GM21723 (cell line): ENCODE measurements at regions not wholly inside any gene's neighbourhood (a gene's known extent, or its start where the extent isn't known, plus 50 kb on each side); places are given as distances from the start of the nearest gene placed in this dataset.

Experiments used
- ATAC-seq: cut with Tn5 transposase; IDR thresholded peaks from one replicate; pipeline ENCODE4 v1.9.1; 2021; ENCODE audit warnings: mild to moderate bottlenecking, moderate library complexity; ENCODE audit not compliant: unreplicated experiment

GRCh38 chr17:77746393-77746792, 212.1 kb upstream of the TNRC6C start:
- ATAC-seq, result no peak

- ATAC-seq, result no peak
Measured at GRCh38 chr17:77746896-77747554, 211.5 kb upstream of the TNRC6C start.

- no peak for ATAC-seq
Measured at GRCh38 chr17:77748436-77748835, 210.1 kb upstream of the TNRC6C start.

GRCh38 chr17:77749321-77749751, 209.2 kb upstream of the TNRC6C start:
- no peak for ATAC-seq

- ATAC-seq, result no peak
Measured at GRCh38 chr17:77749989-77750388, 208.5 kb upstream of the TNRC6C start.

- ATAC-seq, result no peak
Measured at GRCh38 chr17:77750427-77751043, 208.0 kb upstream of the TNRC6C start.

- no peak for ATAC-seq
Measured at GRCh38 chr17:77753246-77753645, 205.3 kb upstream of the TNRC6C start.

- ATAC-seq, result no peak
Measured at GRCh38 chr17:77753691-77754245, 204.7 kb upstream of the TNRC6C start.

- ATAC-seq, result no peak
Measured at GRCh38 chr17:77754956-77755355, 203.5 kb upstream of the TNRC6C start.

GRCh38 chr17:77755410-77755963, 203.0 kb upstream of the TNRC6C start:
- ATAC-seq, result no peak

GRCh38 chr17:77756028-77756427, 202.5 kb upstream of the TNRC6C start:
- ATAC-seq, result no peak

GRCh38 chr17:77756846-77757560, 201.5 kb upstream of the TNRC6C start:
- ATAC-seq, result no peak

GRCh38 chr17:77757561-77757898, 201.0 kb upstream of the TNRC6C start:
- ATAC-seq, result no peak

- ATAC-seq, result no peak
Measured at GRCh38 chr17:77763023-77763422, 195.5 kb upstream of the TNRC6C start.

GRCh38 chr17:77763575-77763974, 194.9 kb upstream of the TNRC6C start:
- ATAC-seq, result no peak

- no peak for ATAC-seq
Measured at GRCh38 chr17:77765292-77765691, 193.2 kb upstream of the TNRC6C start.

- no peak for ATAC-seq
Measured at GRCh38 chr17:77767148-77767547, 191.4 kb upstream of the TNRC6C start.

GRCh38 chr17:77768248-77768852, 190.2 kb upstream of the TNRC6C start:
- no peak for ATAC-seq

- no peak for ATAC-seq
Measured at GRCh38 chr17:77769215-77769614, 189.3 kb upstream of the TNRC6C start.

- no peak for ATAC-seq
Measured at GRCh38 chr17:77769762-77770161, 188.7 kb upstream of the TNRC6C start.
